ENCODE measurements at regions not wholly inside any gene's neighbourhood (a gene's known extent, or its start where the extent isn't known, plus 50 kb on each side); places are given as distances from the start of the nearest gene placed in this dataset.

DNA sequence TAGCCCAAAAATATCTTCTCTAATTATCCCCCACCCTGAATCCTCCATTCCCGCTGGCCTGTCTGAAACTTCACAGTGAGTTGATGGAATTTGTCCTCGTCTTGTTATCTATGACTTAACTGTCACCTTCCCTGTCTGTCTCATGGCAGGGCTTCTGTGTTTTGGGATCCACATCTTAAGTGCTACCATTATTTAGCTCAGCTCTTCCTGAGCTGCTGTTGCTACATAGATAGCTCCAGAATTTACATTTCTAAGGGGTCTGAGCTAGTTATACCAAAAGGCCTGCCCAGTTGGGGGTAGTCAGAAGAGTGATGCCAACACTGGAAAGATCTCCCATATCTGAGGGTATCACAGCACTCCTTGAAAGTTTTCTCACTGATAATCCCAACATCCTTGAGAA is 57.0 kb upstream of the CDKN3 start:
- H3K4me3 ChIP-seq (ENCODE audit: insufficient read depth, low read depth, low read length), result no peak overlapping the region
- H3K18ac ChIP-seq (ENCODE audit: low read depth, low read length), result no peak overlapping the region
- no peak overlapping the region for H4K5ac ChIP-seq (ENCODE audit: low read depth, low read length)
- WGBS, 2 experiments (ENCODE audit: extremely low coverage in 2 of 2, insufficient read length in 1 of 2), result 80% methylated on average over 1 of the region's 2 CpGs; no CpG with 5 or more reads in 1 of the 2 experiments
- no peak overlapping the region for H2BK20ac ChIP-seq (ENCODE audit: low read depth, low read length)
- ATAC-seq (ENCODE audit: low read depth) (no peak), DNase-seq (no peak)
- no peaks in the 10 kb centered on the region for H4K20me1 ChIP-seq (ENCODE audit: insufficient read depth, low read length)
- no peak overlapping the region for H2AK5ac ChIP-seq (ENCODE audit: low read depth, low read length)
- H2AK9ac ChIP-seq (replicated peaks; ENCODE audit: low read depth, low read length, poor library complexity), result no peak overlapping the region
- no peak overlapping the region for H3K56ac ChIP-seq (ENCODE audit: extremely low read depth, insufficient read depth, low read length)
- no peak overlapping the region for H3K4ac ChIP-seq (ENCODE audit: low read depth, low read length)
- no peak overlapping the region for H3K4me2 ChIP-seq (ENCODE audit: low read depth, low read length)
- ChIA-PET CTCF (interaction anchor here (0.6 to 0.7 kb wide), 2 partner anchors 233 to 1572 kb away, joined by 3 read pairs; no protein-coding TSS in a partner anchor), POLR2A (ENCODE audit: unreplicated experiment) (no interaction called here)
- no peak overlapping the region for H4K8ac ChIP-seq (ENCODE audit: low read depth in 2 of 2, low read length in 2 of 2)
- no peak overlapping the region for H3K23ac ChIP-seq (ENCODE audit: low read depth, low read length)
- H3K27me3 ChIP-seq (ENCODE audit: control insufficient read depth, insufficient read depth, low read length), result peaks cover 9% of the 10 kb centered on the region
- in situ Hi-C loops (cut with MboI; ENCODE audit: low sequenced_read_pairs) (loop anchor here (10.0 to 25.0 kb wide), 2 partner anchors 902 to 1045 kb away; no protein-coding TSS in a partner anchor), intact Hi-C loops (cut with micrococcal nuclease) (loop anchor here (2.0 to 10.0 kb wide), 5 partner anchors 383 to 1295 kb away; partner anchors contain the start of gene BMP4), dilution Hi-C loops (cut with HindIII; ENCODE audit: low sequenced_read_pairs, unreplicated experiment) (no loop called here)
- H3K79me1 ChIP-seq (ENCODE audit: low read depth in 1 of 2, low read length in 2 of 2), result no peaks in the 10 kb centered on the region
- BruUV-seq (replicated peaks), result no TSS peak
- H2BK5ac ChIP-seq (ENCODE audit: low read depth, low read length, poor library complexity, severe bottlenecking), result no peak overlapping the region
- H3K36me3 ChIP-seq (ENCODE audit: control insufficient read depth, insufficient read depth, low read length), result no peaks in the 10 kb centered on the region
- H3K9me3 ChIP-seq (ENCODE audit: control insufficient read depth, insufficient read depth, low read length), result no peaks in the 10 kb centered on the region
- no peak overlapping the region for H2BK120ac ChIP-seq (ENCODE audit: low read depth, low read length)
- TF ChIP-seq ELK1 (IDR thresholded peaks at IDR 0.05; ENCODE audit: borderline replicate concordance, low read depth, low read length), result no peak
- no peak for TF ChIP-seq NFE2L2 (IDR thresholded peaks at IDR 0.05; ENCODE audit: low read depth, low read length)
- TF ChIP-seq MAFK (IDR thresholded peaks at IDR 0.05; ENCODE audit: low read depth, low read length), result no peak
- TF ChIP-seq RCOR1 (IDR thresholded peaks at IDR 0.05; ENCODE audit: insufficient replicate concordance, low read length), result no peak
- TF ChIP-seq BHLHE40 (IDR thresholded peaks at IDR 0.05; ENCODE audit: low read depth, low read length), result no peak
- TF ChIP-seq POLR2A (IDR thresholded peaks at IDR 0.05; ENCODE audit: low read depth, low read length), result no peak
- H3K14ac ChIP-seq (replicated peaks; ENCODE audit: low read depth, low read length), result no peak overlapping the region
- no peak overlapping the region for H3K9ac ChIP-seq (ENCODE audit: low read depth, low read length)
- H3K4me1 ChIP-seq (ENCODE audit: control insufficient read depth, insufficient read depth, low read length), result no peaks in the 10 kb centered on the region; the same call in 1 of the 2 replicates
- H4K91ac ChIP-seq (ENCODE audit: insufficient read depth, low read depth, low read length), result no peak overlapping the region
- no peak overlapping the region for H3K27ac ChIP-seq (ENCODE audit: insufficient read depth, low read length)
- no peak overlapping the region for H2AFZ ChIP-seq (replicated peaks; ENCODE audit: low read length, poor library complexity)
- no peak overlapping the region for H2BK15ac ChIP-seq (ENCODE audit: low read depth, low read length)
- H3K9me1 ChIP-seq (ENCODE audit: insufficient read depth, low read length), result no peaks in the 10 kb centered on the region; the same call in 1 of the 2 replicates
